ENCODE measurements at regions not wholly inside any gene's neighbourhood (a gene's known extent, or its start where the extent isn't known, plus 50 kb on each side); places are given as distances from the start of the nearest gene placed in this dataset.

DNA sequence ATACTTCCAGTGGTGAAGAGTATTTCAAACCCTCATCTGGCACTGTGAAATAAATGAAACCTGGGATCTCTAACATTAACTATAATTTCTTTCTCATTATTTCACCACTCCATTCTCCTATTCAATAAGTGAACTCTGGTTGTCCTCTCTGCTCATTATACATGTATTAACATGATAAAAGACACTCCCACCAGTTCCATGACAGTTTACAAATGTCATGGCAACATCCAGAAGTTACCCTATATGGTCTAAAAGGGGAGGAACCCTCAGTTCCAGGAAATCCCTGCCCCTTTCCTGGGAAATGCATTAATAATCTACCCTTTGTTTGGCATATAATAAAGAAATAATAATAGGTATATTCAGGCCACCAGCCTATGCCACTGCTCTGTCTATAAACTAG, 62.7 kb upstream of the BRINP3 start:
- no peak for DNase-seq

DNA sequence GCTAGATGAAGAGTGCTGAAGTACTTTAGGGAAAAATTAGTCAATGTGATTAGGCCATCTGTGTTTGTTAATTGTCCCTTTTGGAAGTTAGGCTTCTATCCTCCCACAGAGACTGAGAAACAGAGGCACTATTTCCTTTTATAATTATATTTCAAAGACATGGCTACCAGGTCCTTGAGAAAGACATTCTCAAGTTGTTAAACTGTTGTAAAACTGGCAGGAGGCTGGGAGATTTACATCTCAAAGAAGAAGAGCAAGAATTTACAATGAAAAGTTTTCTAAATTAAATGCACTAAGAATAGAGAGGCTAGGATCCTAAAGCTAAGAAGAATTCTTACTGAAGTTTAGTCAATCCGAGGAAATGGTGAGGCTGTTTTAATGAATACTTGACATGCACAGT, 74.0 kb upstream of the BRINP3 start:
- no peak for DNase-seq

DNA sequence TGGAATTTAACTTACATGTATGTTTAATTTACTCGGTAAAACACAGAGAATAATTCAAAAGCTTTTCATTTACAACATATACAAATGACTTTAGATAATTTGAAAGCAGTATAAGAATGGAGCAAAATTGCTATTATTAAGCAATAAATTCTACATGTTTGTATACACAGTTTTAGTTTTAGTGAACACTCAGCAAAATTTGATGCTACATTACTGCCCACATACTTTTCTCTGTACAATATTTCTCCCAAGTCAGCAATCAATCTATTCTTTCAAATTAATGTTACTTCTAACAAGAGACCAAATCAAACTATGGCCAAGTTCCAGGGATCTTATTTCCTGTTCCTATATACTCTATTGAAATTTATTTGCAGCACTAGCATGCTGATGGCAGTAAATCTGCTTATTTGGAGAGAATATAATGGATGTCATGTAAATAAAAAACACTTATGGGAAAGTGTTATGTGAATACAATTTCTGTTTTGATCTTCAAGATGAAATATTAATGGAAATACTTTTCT, 82.6 kb upstream of the BRINP3 start:
- DNase-seq, result no peak

DNA sequence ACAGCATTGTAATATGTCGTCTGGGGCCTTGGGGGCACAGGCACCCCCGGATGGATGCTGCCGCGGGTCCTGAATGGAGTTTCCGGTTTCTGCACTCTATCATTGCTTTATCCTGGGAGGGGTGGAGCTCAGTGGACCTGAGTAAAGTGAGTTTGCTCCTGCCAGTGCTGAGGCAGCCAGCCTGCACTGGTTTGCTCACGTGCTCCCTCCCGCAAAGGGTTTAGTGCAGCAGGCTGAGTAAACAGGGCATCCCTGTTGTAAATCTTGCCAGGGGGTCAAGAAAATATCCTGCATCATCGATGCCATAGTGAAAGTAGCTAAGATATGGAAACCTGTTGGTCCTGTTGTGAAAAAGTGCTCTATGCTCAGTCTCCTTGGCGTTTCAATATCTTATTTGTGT, 85.6 kb upstream of the BRINP3 start:
- no peak for DNase-seq

DNA sequence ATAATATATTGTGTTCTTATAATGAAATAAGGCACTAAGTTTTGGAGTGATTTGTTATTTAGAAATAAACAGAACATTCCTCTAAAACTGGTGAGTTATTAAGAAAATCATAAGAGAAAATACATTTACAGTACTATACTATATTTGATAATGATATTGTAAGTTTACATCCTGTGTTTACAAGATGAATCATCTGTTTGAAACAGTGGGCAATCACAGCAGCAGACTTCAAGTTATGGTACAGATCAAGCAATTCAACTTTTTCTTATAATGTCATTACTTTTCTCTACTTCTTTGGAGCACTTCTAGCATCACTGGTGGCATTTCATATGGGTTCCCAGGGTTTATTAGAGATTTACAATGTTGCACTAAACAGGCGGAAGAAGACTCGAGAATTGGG, 86.5 kb upstream of the BRINP3 start:
- no peak for DNase-seq

DNA sequence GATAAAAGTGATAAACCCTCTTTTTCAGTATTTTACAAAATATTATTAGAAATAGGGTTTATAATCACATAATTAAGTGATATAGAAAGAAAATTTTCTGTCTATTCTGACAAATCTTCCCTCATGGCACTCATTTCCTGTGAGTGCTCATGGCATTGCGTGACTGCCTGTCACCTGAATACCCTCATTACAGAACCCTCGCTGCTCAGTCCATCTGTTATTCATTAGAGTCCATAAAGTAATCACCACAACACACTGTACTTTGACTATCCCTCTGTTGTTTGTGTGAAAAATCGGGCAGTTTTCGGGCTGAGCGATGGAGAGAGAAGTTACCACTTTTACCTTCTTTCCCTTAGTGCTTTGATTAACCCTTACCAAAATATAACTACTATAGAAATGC, 100.4 kb upstream of the BRINP3 start:
- peak; percentile 58 for DNase-seq

DNA sequence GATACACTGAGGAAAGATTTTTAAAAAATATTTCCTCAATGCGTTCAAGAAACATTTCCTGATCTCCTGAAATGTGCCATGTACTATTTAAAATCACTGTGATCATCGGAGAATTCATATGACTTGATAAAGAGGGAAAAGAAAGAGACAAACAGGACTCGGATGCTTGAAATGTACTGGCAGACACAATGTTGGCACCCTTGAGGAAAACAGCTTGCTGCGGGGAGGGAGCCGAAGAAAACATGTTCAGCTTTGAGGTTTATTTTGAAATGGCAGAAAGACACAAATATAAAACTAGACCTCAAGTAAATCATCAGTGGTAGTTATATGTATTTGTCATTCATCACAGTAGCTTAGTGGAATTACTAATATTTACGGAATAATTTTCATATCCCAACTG, 100.9 kb upstream of the BRINP3 start:
- no peak for DNase-seq

DNA sequence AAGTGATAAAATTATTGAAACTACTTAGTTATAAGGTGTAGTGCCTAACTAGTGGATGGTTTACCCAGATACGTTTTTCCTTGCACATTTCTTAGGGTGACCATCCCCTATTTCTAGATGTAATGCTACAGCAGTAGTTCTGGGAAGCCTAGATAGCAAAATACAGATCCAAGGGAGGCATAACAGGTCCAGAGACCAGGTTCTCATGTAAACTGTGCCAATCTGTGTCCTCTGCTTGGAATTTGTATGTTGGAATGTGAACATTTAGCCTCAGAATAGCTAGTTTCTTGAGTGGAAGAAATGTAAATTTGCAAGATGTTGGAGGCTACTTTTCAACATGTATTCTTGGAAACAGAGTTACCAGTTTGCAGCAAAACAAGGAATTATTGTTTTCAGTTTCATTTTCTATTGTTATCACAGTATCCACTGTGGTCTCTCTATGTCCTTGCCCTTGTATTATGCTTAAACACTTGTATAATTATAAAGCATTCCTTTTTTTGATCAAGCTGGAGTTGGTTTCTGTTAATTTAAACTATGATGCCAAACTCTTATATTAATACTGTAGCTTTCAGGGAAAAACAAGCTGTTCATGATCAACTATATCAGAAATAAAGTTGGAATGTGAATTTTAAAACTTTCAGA, 102.0 kb upstream of the BRINP3 start:
- peak; percentile 1 for DNase-seq

DNA sequence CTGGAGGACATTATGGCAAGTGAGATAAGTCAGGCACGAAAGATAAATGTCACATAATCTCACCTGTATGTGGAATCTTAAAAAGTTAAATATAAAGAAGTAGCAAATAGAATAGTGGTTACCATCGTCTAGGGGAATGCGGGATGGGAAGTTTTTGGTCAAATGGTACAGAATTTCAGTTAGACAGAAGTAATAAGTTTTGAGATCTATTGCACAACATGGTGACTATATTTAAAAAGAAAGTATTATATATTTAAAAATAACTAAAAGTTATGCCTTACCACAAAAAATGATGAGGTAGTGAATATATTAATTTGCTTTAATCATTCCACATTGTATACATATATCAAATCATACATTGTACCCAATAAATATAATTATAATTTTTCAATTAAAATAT, 106.2 kb upstream of the BRINP3 start:
- no peak for DNase-seq

DNA sequence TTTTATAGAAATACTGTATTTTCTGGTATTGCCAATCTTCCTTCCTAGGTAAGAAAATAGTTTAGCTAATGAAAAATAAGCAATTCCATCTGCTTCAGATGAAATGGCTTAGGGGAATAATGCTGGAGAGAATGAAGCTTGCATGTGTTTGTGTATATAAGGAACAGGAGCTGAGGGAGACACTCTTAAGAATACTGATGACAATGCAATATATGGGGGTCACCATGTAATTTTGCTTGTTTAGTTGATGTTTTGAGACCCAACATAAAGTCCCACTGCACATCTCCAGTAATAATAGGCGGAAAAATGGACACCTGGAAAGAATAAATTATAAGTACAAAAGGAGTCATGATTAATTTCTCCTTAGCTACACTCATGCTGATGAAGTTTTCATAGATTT, 110.8 kb upstream of the BRINP3 start:
- DNase-seq, result no peak

DNA sequence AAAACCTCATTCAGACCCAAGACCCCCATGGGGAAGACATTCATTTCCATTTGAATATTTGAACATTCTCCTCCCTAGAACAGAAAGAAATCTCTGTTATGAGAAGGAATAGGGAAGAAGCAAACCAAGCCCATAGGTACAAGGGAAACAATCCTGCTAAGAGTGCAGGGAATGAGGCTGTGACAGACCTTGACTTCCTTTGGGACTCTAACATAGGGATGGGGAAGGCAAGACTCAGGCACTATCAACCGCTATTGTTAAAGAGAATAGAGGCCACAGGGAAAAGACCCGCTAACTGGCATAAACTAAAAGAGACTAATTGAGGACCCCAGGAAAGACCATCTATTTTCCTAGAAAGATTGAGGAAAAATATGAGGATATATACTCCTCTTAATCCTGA, 117.8 kb upstream of the BRINP3 start:
- no peak for DNase-seq

DNA sequence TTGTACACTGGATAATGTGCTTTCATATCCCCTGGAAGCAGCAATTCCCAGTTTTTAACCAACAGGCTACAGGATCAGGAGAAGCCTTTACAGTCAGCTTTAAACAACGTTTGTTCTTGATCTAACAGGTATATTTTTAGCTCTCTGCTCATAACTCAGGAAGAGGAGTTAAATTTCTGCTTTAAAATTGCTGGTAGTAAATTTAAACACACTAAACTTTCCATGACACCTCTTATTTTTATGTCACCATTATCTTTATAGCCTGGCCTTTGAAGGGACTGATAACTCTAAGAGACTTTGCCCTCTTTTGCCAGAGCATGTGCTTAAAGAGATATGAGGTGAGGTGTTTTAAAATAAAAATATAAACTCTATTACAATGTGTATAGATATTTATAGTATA, 119.6 kb upstream of the BRINP3 start:
- DNase-seq, result no peak

DNA sequence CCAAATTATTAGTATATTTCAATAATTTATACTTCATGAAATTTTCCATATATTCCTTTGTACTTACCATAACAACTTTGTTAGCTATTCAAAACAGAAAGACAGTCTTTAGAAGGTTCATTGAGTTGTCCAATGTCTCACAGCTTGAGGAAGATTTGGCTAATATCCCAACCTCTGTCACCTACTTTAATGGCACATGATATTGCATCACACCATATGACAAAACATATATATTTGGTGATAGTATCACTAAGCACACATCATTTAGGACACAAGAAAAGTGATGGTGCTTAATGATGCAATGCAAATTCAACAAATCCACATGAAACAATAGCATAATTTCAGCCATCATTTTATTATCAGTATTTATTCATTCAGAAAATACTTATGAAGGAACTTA, 122.0 kb upstream of the BRINP3 start:
- no peak for DNase-seq

DNA sequence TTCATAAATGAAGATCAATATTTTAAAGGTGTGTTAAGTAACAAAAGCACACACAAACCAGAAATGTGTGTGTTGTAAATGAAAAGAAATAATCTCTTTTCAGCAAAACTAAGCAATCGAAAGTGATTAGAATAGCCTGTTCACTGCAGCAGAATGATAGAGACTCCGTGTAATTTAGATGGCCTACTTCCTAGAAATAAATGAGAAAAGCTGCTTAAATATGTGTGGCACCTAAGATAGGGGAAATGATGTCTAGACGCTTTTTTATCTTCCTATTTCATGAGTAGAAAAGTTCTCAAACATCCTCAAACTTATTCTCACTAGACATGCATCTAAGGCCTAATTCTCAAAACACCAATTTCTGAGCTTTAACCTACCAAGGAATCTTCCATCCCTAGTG, 124.7 kb upstream of the BRINP3 start:
- DNase-seq, result no peak

DNA sequence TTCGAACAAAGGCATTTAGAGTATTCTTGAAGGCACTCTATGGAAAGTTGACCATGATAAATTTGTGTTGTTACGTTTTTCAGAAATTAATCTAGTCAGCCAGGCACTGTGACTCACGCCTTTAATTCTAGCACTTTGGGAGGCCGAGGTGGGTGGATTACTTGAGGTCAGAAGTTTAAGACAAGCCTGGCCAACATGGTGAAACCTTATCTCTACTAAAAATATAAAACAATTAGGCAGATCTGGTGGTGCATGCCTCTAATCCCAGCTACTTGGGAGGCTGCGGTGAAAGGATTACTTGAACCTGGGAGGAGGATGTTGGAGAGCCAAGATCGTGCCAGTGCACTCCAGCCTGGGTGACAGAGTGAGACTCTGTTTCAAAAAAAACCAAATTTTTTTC, 130.6 kb upstream of the BRINP3 start:
- DNase-seq, result no peak

DNA sequence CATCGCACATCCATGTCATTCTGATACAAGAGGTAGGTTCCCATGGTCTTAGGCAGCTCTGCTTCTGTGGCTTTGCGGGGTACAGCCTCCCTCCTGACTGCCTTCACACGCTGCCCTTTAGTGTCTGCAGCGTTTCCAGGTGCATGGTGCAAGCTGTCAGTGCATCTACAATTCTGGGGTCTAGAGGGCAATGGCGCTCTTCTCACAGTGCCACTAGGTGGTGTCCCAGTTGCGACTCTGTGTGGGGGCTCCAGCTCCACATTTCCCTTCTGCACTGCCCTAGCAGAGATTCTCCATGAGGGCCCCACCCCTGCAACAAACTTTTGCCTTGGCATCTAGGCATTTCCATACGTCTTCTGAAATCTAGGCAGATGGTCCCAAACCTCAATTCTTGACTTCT, 138.2 kb upstream of the BRINP3 start:
- DNase-seq, result no peak

DNA sequence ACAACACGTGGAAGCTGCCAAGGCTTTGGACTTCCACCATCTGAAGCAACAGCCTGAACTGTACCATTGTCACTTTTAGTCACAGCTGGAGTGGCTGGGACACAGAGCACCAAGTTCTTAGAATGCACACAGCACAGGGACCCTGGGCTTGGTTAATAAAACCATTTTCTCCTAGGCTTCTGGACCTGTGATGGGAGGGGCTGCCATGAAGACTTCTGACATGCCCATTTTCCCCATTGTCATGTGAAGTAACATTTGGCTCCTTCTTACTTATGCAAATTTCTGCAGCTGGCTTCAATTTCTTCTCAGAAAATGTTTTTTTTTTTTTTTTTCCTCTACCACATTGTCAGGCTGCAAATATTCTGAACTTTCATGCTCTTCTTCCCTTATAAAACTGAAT, 138.6 kb upstream of the BRINP3 start:
- DNase-seq, result no peak

DNA sequence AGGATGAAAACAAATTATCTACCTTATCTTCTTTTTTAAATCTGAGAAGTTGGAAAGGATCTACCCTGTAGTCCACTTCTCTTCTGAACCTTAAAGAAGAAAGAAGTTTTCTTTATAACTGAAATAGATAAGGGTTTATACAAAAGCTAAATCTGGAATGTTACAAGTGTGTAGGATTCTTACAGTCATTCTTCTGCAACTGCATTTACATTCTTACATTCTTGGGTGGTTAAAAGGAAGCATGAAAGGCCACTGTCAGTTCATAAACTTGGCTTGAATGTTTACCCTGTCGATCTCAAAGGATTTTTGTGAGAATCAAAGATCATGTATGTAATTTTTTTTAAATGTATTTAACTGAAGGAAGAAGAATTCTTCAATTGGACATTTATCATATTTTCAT, 142.1 kb upstream of the BRINP3 start:
- DNase-seq, result no peak

DNA sequence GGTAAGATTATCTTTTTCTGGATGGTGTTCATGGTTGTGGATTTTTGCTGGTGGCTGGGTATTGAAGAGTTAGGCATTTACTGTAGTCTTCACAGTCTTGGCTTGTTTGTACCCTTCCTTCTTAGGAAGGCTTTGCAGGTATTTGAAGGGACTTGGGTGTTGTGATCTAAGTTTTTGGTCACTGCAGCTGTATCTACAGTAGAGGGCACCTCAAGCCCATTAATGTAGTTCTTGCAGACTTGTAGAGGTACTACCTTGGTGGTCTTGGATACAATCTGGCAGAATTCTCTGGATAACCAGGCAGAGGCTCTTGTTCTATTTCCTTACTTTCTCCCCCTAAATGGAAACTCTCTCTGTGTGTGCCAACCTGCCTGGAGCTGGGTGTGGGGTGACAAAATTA, 155.8 kb upstream of the BRINP3 start:
- no peak for DNase-seq

DNA sequence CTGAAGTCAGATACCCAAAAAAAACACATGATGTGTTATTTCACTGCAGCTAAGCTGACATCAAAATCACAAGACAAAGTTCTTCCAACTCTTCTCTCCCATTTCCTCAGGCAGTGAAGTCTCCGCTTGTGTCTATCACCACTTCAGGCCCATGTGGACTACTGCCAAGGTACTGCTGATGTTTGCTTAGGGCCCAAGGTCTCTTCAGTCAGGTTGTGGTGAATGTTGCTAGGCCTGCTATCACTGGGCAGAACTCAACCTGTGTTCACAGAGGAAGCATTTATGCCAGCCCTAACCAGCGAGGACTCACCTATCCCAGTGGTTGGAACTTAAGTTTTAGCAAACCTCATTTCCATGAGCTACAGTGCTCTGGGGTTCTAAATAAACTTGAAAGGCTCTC, 156.5 kb upstream of the BRINP3 start:
- DNase-seq, result no peak

DNA sequence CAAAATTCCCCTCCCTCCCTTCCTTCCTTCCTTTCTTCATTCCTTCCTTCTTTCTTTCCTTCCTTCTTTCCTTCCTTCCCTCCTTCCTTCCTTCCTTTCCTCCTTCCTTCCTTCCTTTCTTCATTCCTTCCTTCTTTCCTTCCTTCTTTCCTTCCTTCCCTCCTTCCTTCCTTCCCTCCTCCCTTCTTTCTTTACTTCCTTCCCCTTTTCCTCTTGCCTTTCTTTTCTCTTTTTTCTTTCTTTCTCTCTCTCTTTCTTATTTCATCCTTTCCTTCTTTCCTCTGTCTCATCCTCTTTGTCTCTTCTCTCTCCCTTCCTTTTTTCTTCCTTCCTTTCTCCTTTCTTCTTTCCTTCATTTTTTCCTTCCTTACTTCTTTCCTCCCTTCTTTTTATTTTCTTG, 171.9 kb upstream of the BRINP3 start:
- no peak for DNase-seq

DNA sequence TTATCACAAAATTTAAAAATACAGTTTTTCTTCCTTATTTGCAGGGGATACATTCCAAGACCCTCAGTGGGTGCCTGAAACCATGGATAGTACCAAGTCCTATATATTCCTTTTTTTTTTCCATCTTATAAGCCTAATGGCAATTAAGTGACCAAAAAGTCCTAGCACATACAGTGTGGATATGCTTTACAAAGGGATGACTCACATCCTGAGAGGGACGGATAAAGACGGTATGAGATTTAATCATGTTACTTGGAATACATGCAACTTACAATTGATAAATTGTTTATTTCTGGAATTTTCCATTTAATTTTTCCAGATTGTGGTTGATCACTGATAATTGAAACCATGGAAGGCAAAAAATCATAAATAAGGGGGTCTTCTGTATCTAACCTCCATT, 181.2 kb upstream of the BRINP3 start:
- no peak for DNase-seq

DNA sequence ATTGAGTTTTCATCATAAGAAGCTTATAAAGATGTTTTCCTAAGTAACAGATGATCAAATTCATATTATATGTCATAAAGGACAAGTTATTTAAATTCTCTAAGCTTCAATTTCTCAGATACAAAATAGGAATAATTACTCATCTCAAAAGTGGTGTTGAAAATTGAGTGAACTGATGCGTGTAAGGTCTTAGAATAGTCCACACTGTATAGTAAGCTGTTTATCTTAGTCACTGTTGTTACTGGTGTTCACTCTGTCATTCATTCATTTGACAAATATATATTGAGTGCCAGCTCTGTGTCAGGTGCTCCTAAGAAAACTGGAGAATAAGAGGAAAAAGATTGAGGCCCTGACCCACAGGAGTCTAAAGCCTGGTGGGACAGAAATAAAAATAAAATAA, 186.3 kb upstream of the BRINP3 start:
- DNase-seq, result no peak

DNA sequence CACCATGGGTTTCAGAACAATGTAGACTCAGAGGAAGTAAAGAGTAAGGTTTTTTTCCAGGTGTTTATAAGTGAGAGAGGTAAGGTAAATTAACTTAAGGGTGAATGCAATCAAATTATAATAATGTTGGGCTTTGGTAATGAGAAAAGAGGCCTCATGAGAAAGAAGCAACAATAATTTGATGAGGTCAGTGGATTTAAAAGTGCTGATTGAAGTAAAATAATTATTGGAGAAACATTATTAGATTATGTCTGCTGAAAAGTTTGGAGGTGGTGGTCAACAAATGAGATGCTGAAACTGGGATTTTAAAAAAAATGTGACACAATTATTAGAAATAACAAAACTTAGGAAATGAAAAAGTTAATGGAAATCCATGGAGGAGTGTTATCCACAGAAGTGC, 187.4 kb upstream of the BRINP3 start:
- no peak for DNase-seq

DNA sequence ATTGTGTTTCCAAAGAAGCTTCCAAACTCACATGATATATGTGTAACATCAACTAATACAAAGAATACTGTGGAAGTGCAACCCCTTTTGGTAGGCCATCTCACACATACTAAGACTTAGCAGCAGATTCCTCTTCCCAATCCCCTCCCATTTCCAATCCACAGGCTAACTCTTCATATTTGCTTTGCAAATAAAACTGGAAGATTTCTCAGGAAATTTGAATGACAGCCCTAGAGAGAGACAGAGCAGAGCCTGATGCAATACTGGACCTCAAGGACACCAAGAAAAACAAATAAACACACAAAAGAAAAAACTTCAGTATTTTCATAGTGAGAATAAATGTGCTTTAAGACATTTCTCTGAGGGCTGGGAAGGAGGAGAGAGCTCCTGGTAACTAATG, 190.2 kb upstream of the BRINP3 start:
- no peak for DNase-seq
